Loucy (cell line): ENCODE measurements at regions not wholly inside any gene's neighbourhood (a gene's known extent, or its start where the extent isn't known, plus 50 kb on each side); places are given as distances from the start of the nearest gene placed in this dataset.

Source experiments
- EZH2phosphoT487 ChIP-seq: fragments of 200-600 bp; IDR thresholded peaks from 2 replicates; pipeline ENCODE4 v1.6.1; 2018; ENCODE audit warnings: antibody characterized with exemption, mild to moderate bottlenecking, moderate library complexity, borderline replicate concordance
- TF ChIP-seq, protein P1 (sequence below): fragments of 200-600 bp; sonication (generic); conservative IDR thresholded peaks from 2 replicates; pipeline ENCODE4 v1.5.1; 2014; ENCODE audit warnings: mild to moderate bottlenecking, antibody characterized with exemption, low read length

DNA sequence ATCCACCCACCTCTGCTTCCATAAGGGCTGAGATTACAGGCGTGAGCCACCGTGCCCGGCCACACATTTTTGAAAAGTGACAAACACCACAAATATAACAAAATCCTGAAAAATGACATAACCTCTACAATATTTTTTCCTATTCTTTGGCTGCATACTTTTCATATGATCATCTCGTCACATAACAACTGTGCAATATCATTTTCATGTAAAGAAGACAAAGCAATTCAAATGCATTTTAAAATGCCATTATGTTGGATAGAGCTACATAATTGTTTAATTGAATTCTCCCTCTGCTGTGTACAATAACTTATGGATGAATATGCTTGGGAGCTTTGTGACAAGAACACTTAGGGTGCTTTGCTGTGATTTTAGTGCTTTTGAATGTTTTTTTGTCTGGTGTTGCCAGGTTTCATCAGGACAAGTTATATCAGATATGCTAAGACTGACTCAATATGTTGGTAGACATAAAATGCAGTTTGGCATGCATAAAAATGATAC lies 132.9 kb downstream of the CHIC2 start:
- TF ChIP-seq, protein P1, sequence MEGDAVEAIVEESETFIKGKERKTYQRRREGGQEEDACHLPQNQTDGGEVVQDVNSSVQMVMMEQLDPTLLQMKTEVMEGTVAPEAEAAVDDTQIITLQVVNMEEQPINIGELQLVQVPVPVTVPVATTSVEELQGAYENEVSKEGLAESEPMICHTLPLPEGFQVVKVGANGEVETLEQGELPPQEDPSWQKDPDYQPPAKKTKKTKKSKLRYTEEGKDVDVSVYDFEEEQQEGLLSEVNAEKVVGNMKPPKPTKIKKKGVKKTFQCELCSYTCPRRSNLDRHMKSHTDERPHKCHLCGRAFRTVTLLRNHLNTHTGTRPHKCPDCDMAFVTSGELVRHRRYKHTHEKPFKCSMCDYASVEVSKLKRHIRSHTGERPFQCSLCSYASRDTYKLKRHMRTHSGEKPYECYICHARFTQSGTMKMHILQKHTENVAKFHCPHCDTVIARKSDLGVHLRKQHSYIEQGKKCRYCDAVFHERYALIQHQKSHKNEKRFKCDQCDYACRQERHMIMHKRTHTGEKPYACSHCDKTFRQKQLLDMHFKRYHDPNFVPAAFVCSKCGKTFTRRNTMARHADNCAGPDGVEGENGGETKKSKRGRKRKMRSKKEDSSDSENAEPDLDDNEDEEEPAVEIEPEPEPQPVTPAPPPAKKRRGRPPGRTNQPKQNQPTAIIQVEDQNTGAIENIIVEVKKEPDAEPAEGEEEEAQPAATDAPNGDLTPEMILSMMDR = no peak
- no peak for TF ChIP-seq EZH2phosphoT487
